ENCODE measurements at regions not wholly inside any gene's neighbourhood (a gene's known extent, or its start where the extent isn't known, plus 50 kb on each side); places are given as distances from the start of the nearest gene placed in this dataset.

GRCh38 chr18:75857558-75857957 is 430.1 kb upstream of the SMIM21 start:
- Mint-ChIP-seq H3K27ac (ENCODE audit: unreplicated experiment) (no peak overlapping the region), H3K36me3 (ENCODE audit: low read depth, unreplicated experiment) (peaks cover 5% of the 10 kb centered on the region)
- TF ChIP-seq CTCF (IDR thresholded peaks at IDR 0.05; ENCODE audit: unreplicated experiment): no peak

GRCh38 chr18:75854808-75855207 is 427.3 kb upstream of the SMIM21 start:
- Mint-ChIP-seq H3K36me3 (ENCODE audit: low read depth, unreplicated experiment) (no peaks in the 10 kb centered on the region), H3K27ac (ENCODE audit: unreplicated experiment) (no peak overlapping the region), H3K9me3 (ENCODE audit: unreplicated experiment) (no peaks in the 10 kb centered on the region), H3K4me1 (ENCODE audit: unreplicated experiment) (no peaks in the 10 kb centered on the region), H3K4me3 (ENCODE audit: unreplicated experiment) (no peak overlapping the region), H3K27me3 (ENCODE audit: unreplicated experiment) (peaks cover 1% of the 10 kb centered on the region)
- no peak for DNase-seq (ENCODE audit: low spot score)
- TF ChIP-seq CTCF (IDR thresholded peaks at IDR 0.05; ENCODE audit: unreplicated experiment): no peak

More at GRCh38 chr18:75857558-75857957, 430.1 kb upstream of the SMIM21 start:
- Mint-ChIP-seq H3K4me3 (ENCODE audit: unreplicated experiment) (no peak overlapping the region), H3K27me3 (ENCODE audit: unreplicated experiment) (peaks cover 1% of the 10 kb centered on the region), H3K4me1 (ENCODE audit: unreplicated experiment) (no peaks in the 10 kb centered on the region), H3K9me3 (ENCODE audit: unreplicated experiment) (no peaks in the 10 kb centered on the region)
- no peak for DNase-seq (ENCODE audit: low spot score)

DNA sequence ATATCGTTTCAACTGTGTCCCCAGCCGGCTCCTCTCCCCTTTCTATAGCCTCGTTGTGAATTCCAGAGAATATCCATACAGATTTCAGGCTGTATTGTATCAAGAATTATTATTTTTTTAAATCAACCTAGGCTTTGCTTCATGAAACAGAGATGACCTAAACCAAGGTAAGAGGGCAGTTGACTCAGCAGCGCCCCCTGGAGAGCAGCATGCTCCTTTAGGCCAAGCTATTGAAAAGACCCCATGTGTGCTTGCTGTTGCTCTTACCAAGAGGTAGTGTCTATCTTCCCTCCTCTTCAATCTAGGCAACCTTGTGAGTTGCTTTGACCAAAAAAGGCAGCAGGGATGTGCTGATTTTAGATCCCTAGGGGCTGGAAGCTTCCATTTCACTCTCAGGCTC is 426.7 kb upstream of the SMIM21 start:
- no peak overlapping the region for H3K27ac Mint-ChIP-seq (ENCODE audit: unreplicated experiment)
- TF ChIP-seq CTCF (IDR thresholded peaks at IDR 0.05; ENCODE audit: unreplicated experiment): peak; percentile 60
- H3K36me3 Mint-ChIP-seq (ENCODE audit: low read depth, unreplicated experiment): no peaks in the 10 kb centered on the region
- no peaks in the 10 kb centered on the region for H3K4me1 Mint-ChIP-seq (ENCODE audit: unreplicated experiment)
- peaks cover under 1% of the 10 kb centered on the region for H3K27me3 Mint-ChIP-seq (ENCODE audit: unreplicated experiment)
- peak; percentile 14 for DNase-seq (ENCODE audit: low spot score)
- no peaks in the 10 kb centered on the region for H3K9me3 Mint-ChIP-seq (ENCODE audit: unreplicated experiment)
- H3K4me3 Mint-ChIP-seq (ENCODE audit: unreplicated experiment): no peak overlapping the region

DNA sequence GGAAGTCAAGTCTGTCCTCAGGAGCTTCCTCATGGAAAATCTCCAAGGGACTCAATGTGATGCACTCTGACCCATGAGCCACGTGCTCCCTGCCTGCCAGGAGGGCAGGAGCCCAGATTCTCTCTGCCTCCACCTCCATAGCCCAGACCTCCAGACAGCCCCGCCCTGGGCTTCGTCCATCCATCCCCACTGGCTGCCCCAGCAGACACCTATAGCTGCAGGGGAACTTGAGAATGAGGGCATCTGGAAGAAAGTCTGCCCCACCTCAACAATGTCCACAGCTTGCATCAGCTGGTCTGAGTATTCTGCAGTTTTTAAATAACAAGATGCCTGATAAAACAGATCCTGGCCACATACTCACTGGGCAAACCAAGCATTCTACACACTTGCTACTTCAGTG is 418.8 kb upstream of the SMIM21 start:
- DNase-seq (ENCODE audit: low spot score): no peak
- no peaks in the 10 kb centered on the region for H3K4me1 Mint-ChIP-seq (ENCODE audit: unreplicated experiment)
- H3K27ac Mint-ChIP-seq (ENCODE audit: unreplicated experiment): no peak overlapping the region
- no peaks in the 10 kb centered on the region for H3K36me3 Mint-ChIP-seq (ENCODE audit: low read depth, unreplicated experiment)
- H3K4me3 Mint-ChIP-seq (ENCODE audit: unreplicated experiment): no peak overlapping the region
- no peak for TF ChIP-seq CTCF (IDR thresholded peaks at IDR 0.05; ENCODE audit: unreplicated experiment)
- H3K9me3 Mint-ChIP-seq (ENCODE audit: unreplicated experiment): no peaks in the 10 kb centered on the region
- H3K27me3 Mint-ChIP-seq (ENCODE audit: unreplicated experiment): no peaks in the 10 kb centered on the region

DNA sequence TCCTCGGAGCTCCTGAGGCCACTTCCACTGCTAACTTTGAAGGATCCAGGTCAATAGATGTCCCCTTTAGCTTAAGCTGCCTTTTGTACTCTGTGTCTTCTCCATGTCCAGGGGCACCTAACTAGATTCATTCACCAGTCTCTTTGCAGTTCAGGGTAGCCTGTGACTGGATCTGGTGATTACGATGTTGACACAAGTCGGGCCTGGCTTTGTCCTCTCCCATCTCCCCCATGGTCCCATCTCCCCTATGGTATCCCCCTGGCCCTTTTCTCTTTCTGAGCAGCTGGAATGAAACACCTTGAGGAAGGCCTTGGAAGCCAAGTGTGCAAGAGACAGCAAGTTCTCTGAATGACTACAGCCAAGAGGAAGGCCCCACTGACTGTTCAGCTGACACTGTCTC is 417.9 kb upstream of the SMIM21 start:
- Mint-ChIP-seq H3K27ac (ENCODE audit: unreplicated experiment) (no peak overlapping the region), H3K27me3 (ENCODE audit: unreplicated experiment) (no peaks in the 10 kb centered on the region), H3K9me3 (ENCODE audit: unreplicated experiment) (no peaks in the 10 kb centered on the region), H3K4me1 (ENCODE audit: unreplicated experiment) (no peaks in the 10 kb centered on the region), H3K36me3 (ENCODE audit: low read depth, unreplicated experiment) (no peaks in the 10 kb centered on the region), H3K4me3 (ENCODE audit: unreplicated experiment) (no peak overlapping the region)
- TF ChIP-seq CTCF (IDR thresholded peaks at IDR 0.05; ENCODE audit: unreplicated experiment): no peak
- no peak for DNase-seq (ENCODE audit: low spot score)

Data from endothelial cell (in vitro differentiated cells).